Middle frontal gyrus (tissue), 1 donor: ENCODE measurements at regions not wholly inside any gene's neighbourhood (a gene's known extent, or its start where the extent isn't known, plus 50 kb on each side); places are given as distances from the start of the nearest gene placed in this dataset.
"Not testable (repeated sequence)": the region's sequence is repeated elsewhere in the genome, so short reads cannot be mapped to it uniquely, and the experiment has no call there.

Experiments
- DNase-seq: peaks from one replicate; pipeline ENCODE4 v3.0.0-alpha.2; 2015; ENCODE audit warnings: low spot score; ENCODE audit errors: extremely low spot score

GRCh38 chr5:28473531-28474107, 1435.2 kb upstream of the CDH9 start:
- no peak for DNase-seq

- no peak for DNase-seq
These were observed 1429.8 kb upstream of the CDH9 start for GRCh38 chr5:28468166-28468565.

- DNase-seq = no peak
These were observed 1425.3 kb upstream of the CDH9 start for GRCh38 chr5:28463728-28464127.

- no peak for DNase-seq
These were observed 1413.1 kb upstream of the CDH9 start for GRCh38 chr5:28451483-28451882.

- DNase-seq = no peak
These were observed 1412.6 kb upstream of the CDH9 start for GRCh38 chr5:28450997-28451396.

GRCh38 chr5:28448791-28449190, 1410.4 kb upstream of the CDH9 start:
- DNase-seq = no peak

- no peak for DNase-seq
These were observed 1392.3 kb upstream of the CDH9 start for GRCh38 chr5:28430565-28431178.

GRCh38 chr5:28421141-28421540, 1382.8 kb upstream of the CDH9 start:
- DNase-seq = no peak

- no peak for DNase-seq
These were observed 1377.5 kb upstream of the CDH9 start for GRCh38 chr5:28415791-28416443.

- no peak for DNase-seq
These were observed 1376.2 kb upstream of the CDH9 start for GRCh38 chr5:28414619-28415018.

- no peak for DNase-seq
These were observed 1370.3 kb upstream of the CDH9 start for GRCh38 chr5:28408651-28409050.

GRCh38 chr5:28408186-28408585, 1369.8 kb upstream of the CDH9 start:
- DNase-seq = no peak

GRCh38 chr5:28404363-28405071, 1366.1 kb upstream of the CDH9 start:
- DNase-seq = no peak

GRCh38 chr5:28403846-28404245, 1365.5 kb upstream of the CDH9 start:
- DNase-seq = no peak

GRCh38 chr5:28402590-28403301, 1364.4 kb upstream of the CDH9 start:
- no peak for DNase-seq

GRCh38 chr5:28400076-28400475, 1361.7 kb upstream of the CDH9 start:
- DNase-seq = no peak

- DNase-seq = no peak
These were observed 1360.8 kb upstream of the CDH9 start for GRCh38 chr5:28399211-28399610.

GRCh38 chr5:28398185-28398584, 1359.8 kb upstream of the CDH9 start:
- DNase-seq = no peak

GRCh38 chr5:28397502-28397941, 1359.1 kb upstream of the CDH9 start:
- no peak for DNase-seq

GRCh38 chr5:28391277-28391676, 1352.9 kb upstream of the CDH9 start:
- no peak for DNase-seq

GRCh38 chr5:28390341-28390740, 1352.0 kb upstream of the CDH9 start:
- no peak for DNase-seq

GRCh38 chr5:28389727-28390126, 1351.3 kb upstream of the CDH9 start:
- DNase-seq = not testable (repeated sequence)
